HepG2 (cell line): ENCODE measurements at regions not wholly inside any gene's neighbourhood (a gene's known extent, or its start where the extent isn't known, plus 50 kb on each side); places are given as distances from the start of the nearest gene placed in this dataset.

Source experiments
- ATAC-seq: fragments of 200-7000 bp; cut with Tn5 transposase; 3 replicates; pipeline ENCODE4 v1.9.1; 2020; ENCODE audit warnings: mild to moderate bottlenecking, moderate library complexity
- BruUV-seq: library from RNA; stranded (reverse); fragments of 400-500 nt; replicated peaks from 2 replicates; lab custom pipeline; 2021; lab: Mats Ljungman, UMichigan
- CTCF ChIA-PET: fragments of 300-600 bp; formaldehyde crosslinking; extraction: SDS; loops from one replicate; lab custom pipeline; 2021; ENCODE audit warnings: low total read pairs, inconsistent platforms, low intra/inter-chr PET ratio; lab: Yijun Ruan, JAX
- POLR2A ChIA-PET: fragments of 350-600 bp; sonication (Branson Sonifier 250); formaldehyde crosslinking; loops from one replicate; lab custom pipeline; 2020; ENCODE audit warnings: antibody characterized with exemption, inconsistent platforms; lab: Yijun Ruan, JAX
- DNase-seq: peaks from one replicate; pipeline ENCODE4 v3.0.0-alpha.2; 2015; ENCODE audit warnings: low spot score
- FAIRE-seq: peaks from 3 replicates; lab custom pipeline; 2011; peaks lifted over from hg19 to GRCh38; lab: Jason Lieb, UNC
- H2AFZ ChIP-seq: one replicate; pipeline ENCODE4 v1.6.1; 2011; ENCODE audit warnings: low read length, inconsistent platforms
- H3K27ac ChIP-seq: fragments of 300-600 bp; 3 replicates; pipeline ENCODE4 v1.8.0; 2011; ENCODE audit warnings: mixed run types, mild to moderate bottlenecking, mixed read lengths, low read length, inconsistent platforms; ENCODE audit not compliant: insufficient read depth; ENCODE audit errors: extremely low read length
- H3K27me3 ChIP-seq, 2 experiments: fragments of 200-600 bp in 1 of 2; 2 replicates in 1 of 2; 3 replicates in 1 of 2; pipeline versions ENCODE4 v1.6.0 to v1.8.0; 2011; ENCODE audit warnings: low read length in 2 of 2, mild to moderate bottlenecking in 2 of 2, moderate library complexity in 2 of 2, inconsistent platforms in 1 of 2; ENCODE audit not compliant: insufficient read depth in 2 of 2, control insufficient read depth in 1 of 2
- H3K36me3 ChIP-seq, 2 experiments: fragments of 200-600 bp in 1 of 2; replicated peaks in 1 of 2; 2 replicates in 1 of 2; 3 replicates in 1 of 2; pipeline versions ENCODE4 v1.5.1 to v1.8.0; 2011; ENCODE audit warnings: low read length in 2 of 2, inconsistent platforms in 1 of 2; ENCODE audit not compliant: insufficient read depth in 2 of 2, control insufficient read depth in 1 of 2
- H3K4me1 ChIP-seq: 2 replicates; pipeline ENCODE4 v1.5.1; 2012; ENCODE audit warnings: low read length, inconsistent platforms; ENCODE audit not compliant: insufficient read depth
- H3K4me2 ChIP-seq: 2 replicates; pipeline ENCODE4 v1.6.0; 2011; ENCODE audit warnings: low read depth, low read length, inconsistent platforms
- H3K4me3 ChIP-seq, 3 experiments: fragments of 200-600 bp in 1 of 3; sonication (generic), shearing (Covaris generic) in 1 of 3; replicated peaks in 1 of 3; 2 replicates each; pipeline ENCODE4 v1.5.1; 2011 to 2016; ENCODE audit warnings: low read length in 3 of 3, inconsistent platforms in 2 of 3, low read depth in 2 of 3, mild to moderate bottlenecking in 2 of 3, control low read depth in 1 of 3, mixed read lengths in 1 of 3; ENCODE audit not compliant: insufficient read depth in 1 of 3
- H3K79me2 ChIP-seq: one replicate; pipeline ENCODE4 v1.6.1; 2011; ENCODE audit warnings: low read length, inconsistent platforms; ENCODE audit not compliant: insufficient read depth
- H3K9ac ChIP-seq: 2 replicates; pipeline ENCODE4 v1.6.0; 2011; ENCODE audit warnings: mild to moderate bottlenecking, low read depth, low read length, inconsistent platforms; ENCODE audit not compliant: insufficient read depth
- H3K9me3 ChIP-seq: 2 replicates; pipeline ENCODE4 v1.5.1; 2012; ENCODE audit warnings: mild to moderate bottlenecking, low read length
- H4K20me1 ChIP-seq: 2 replicates; pipeline ENCODE4 v1.6.0; 2011; ENCODE audit warnings: inconsistent platforms, mild to moderate bottlenecking, low read length, moderate library complexity; ENCODE audit not compliant: insufficient read depth
- ATF7 ChIP-seq, 2 experiments: fragments of 450-650 bp in 1 of 2; sonication (generic) in 1 of 2; formaldehyde crosslinking in 1 of 2; IDR thresholded peaks; 2 replicates each; pipeline versions ENCODE4 v1.4.0 to v1.6.1; 2016 to 2020; ENCODE audit warnings: antibody characterized with exemption in 1 of 2, mild to moderate bottlenecking in 1 of 2, missing genetic modification reagents in 1 of 2
- ERF ChIP-seq: IDR thresholded peaks from 2 replicates; pipeline ENCODE4 v1.6.1; 2018; ENCODE audit warnings: missing biosample characterization, missing genetic modification reagents
- FOSL2 ChIP-seq: sonication (generic); formaldehyde crosslinking; IDR thresholded peaks from 2 replicates; pipeline ENCODE4 v1.4.0; 2020; ENCODE audit warnings: missing genetic modification reagents
- MAFG ChIP-seq: sonication (generic); formaldehyde crosslinking; IDR thresholded peaks from 2 replicates; pipeline ENCODE4 v1.5.1; 2020; ENCODE audit warnings: mild to moderate bottlenecking, missing genetic modification reagents
- MTERF4 ChIP-seq: sonication (generic); formaldehyde crosslinking; IDR thresholded peaks from 2 replicates; pipeline ENCODE4 v1.8.0; 2023; ENCODE audit warnings: mild to moderate bottlenecking, missing genetic modification reagents
- REPIN1 ChIP-seq: sonication (generic); formaldehyde crosslinking; IDR thresholded peaks from 2 replicates; pipeline ENCODE4 v1.8.0; 2022; ENCODE audit warnings: missing genetic modification reagents, low read depth, mild to moderate bottlenecking, borderline replicate concordance
- STAG1 ChIP-seq: sonication (generic); formaldehyde crosslinking; IDR thresholded peaks from 2 replicates; pipeline ENCODE4 v1.4.0; 2020; ENCODE audit warnings: missing genetic modification reagents
- XRCC5 ChIP-seq: fragments of 200-400 bp; formaldehyde crosslinking; optimal IDR thresholded peaks from 2 replicates; pipeline ENCODE3; 2017; ENCODE audit warnings: mild to moderate bottlenecking, low read length
- ZNF235 ChIP-seq: sonication (generic); formaldehyde crosslinking; IDR thresholded peaks from 2 replicates; pipeline ENCODE4 v1.8.1; 2023; ENCODE audit warnings: mild to moderate bottlenecking, missing genetic modification reagents, borderline replicate concordance
- ZNF850 ChIP-seq: sonication (generic); formaldehyde crosslinking; conservative IDR thresholded peaks from 2 replicates; pipeline ENCODE4 v1.9.0; 2021; ENCODE audit warnings: mild to moderate bottlenecking, missing genetic modification reagents
- WGBS: methylation state at CpG from one replicate; pipeline ENCODE4 v1.1.6; 2017; ENCODE audit warnings: low lambda C conversion rate; 5-methylcytosine and 5-hydroxymethylcytosine counted together
- in situ Hi-C: cut with HindIII; loops from 2 replicates; pipeline ENCODE4 v1.10.0; 2017; ENCODE audit warnings: low pct_unique_long_range_greater_than_20kb; ENCODE audit not compliant: extremely low pct_ligation_motif_present
- intact Hi-C: fragments of 100-400 bp; cut with micrococcal nuclease; formaldehyde crosslinking; loops from one replicate; pipeline ENCODE4 v1.10.0; 2022; ENCODE audit not compliant: unreplicated experiment
- TF ChIP-seq, protein P1 (sequence below): sonication (generic); formaldehyde crosslinking; IDR thresholded peaks from 2 replicates; pipeline ENCODE4 v1.5.1; 2020; ENCODE audit warnings: missing genetic modification reagents, mild to moderate bottlenecking, borderline replicate concordance
- TF ChIP-seq, protein P2 (sequence below): sonication (generic); formaldehyde crosslinking; IDR thresholded peaks from 2 replicates; pipeline ENCODE4 v1.4.0; 2020; ENCODE audit warnings: missing genetic modification reagents, borderline replicate concordance
- TF ChIP-seq, protein P3 (sequence below): IDR thresholded peaks from 2 replicates; pipeline ENCODE4 v1.6.1; 2012; ENCODE audit warnings: low read depth, low read length, improper control_type of control experiment

- TF ChIP-seq ZNF235 (CRISPR knock-in tag) = no peak
- no peak for TF ChIP-seq MTERF4 (CRISPR knock-in tag)
- TF ChIP-seq ERF (CRISPR knock-in tag) = no peak
- TF ChIP-seq, protein P1, sequence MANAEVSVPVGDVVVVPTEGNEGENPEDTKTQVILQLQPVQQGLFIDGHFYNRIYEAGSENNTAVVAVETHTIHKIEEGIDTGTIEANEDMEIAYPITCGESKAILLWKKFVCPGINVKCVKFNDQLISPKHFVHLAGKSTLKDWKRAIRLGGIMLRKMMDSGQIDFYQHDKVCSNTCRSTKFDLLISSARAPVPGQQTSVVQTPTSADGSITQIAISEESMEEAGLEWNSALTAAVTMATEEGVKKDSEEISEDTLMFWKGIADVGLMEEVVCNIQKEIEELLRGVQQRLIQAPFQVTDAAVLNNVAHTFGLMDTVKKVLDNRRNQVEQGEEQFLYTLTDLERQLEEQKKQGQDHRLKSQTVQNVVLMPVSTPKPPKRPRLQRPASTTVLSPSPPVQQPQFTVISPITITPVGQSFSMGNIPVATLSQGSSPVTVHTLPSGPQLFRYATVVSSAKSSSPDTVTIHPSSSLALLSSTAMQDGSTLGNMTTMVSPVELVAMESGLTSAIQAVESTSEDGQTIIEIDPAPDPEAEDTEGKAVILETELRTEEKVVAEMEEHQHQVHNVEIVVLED = no peak
- TF ChIP-seq MAFG (CRISPR knock-in tag) = no peak
These were observed 59.3 kb upstream of the SLC2A12 start (continued) for GRCh38 chr6:134111726-134112125.

DNA sequence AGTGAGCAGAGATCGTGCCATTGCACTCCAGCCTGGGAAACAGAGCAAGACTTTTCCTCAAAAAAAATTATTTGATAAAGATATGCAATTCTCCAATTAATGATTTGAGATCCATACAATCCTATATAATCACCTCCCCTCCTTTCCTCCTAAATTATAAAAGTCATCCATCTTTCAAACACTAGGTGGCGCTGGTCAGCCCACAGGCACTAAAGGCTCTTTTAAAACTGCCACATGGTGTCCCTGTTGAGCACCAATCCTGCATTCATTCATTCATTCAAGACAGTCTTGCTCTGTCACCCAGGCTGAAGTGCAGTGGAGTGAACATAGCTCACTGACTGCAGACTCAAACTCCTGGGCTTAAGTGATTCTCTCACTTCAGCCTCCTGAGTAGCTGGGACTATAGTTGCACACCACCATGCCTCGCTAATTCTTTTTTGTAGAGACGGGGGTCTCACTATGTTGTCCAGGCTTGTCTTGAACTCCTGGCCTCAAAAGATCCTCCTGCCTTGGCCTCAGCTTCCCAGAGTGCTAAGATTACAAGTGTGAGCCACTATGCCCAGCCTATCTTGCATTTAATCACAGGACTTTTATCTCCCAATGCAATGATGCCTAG, 58.7 kb upstream of the SLC2A12 start:
- BruUV-seq = no TSS peak
- CTCF ChIA-PET = interaction anchor here (0.5 to 2.4 kb wide), 6 partner anchors 12 to 830 kb away, joined by 3 to 19 read pairs (median 10); no protein-coding TSS in a partner anchor
- WGBS = 52% methylated on average over 4 of the region's 4 CpGs
- FAIRE-seq (peak; percentile 53), ATAC-seq (peak; percentile 57), DNase-seq (peak; percentile 82)
- in situ Hi-C loops (no loop called here), intact Hi-C loops (loop anchor here (1.0 kb wide), 2 partner anchors 712 to 829 kb away; no protein-coding TSS in a partner anchor)
- no peaks in the 10 kb centered on the region for H3K4me1 ChIP-seq
- H3K9me3 ChIP-seq = no peaks in the 10 kb centered on the region
- POLR2A ChIA-PET = no interaction called here
- H3K27me3 ChIP-seq = peaks cover 0 to 11% of the 10 kb centered on the region in 2 experiments; a peak in 1 of 5 replicates
- H2AFZ ChIP-seq = no peak overlapping the region
- H4K20me1 ChIP-seq = no peaks in the 10 kb centered on the region
- no peak overlapping the region for H3K9ac ChIP-seq
- H3K27ac ChIP-seq = no peak overlapping the region
- H3K36me3 ChIP-seq = no peaks in the 10 kb centered on the region
- no peak overlapping the region for H3K4me3 ChIP-seq
- no peaks in the 10 kb centered on the region for H3K79me2 ChIP-seq
- no peak overlapping the region for H3K4me2 ChIP-seq
- TF ChIP-seq ZNF850 (CRISPR knock-in tag) (no peak), REPIN1 (CRISPR knock-in tag) (peak; percentile 41; the same call in 1 of the 2 replicates), FOSL2 (peak; percentile 25; the same call in 1 of the 2 replicates), XRCC5 (peak; percentile 63), ATF7 (IDR thresholded peaks at IDR 0.05) (no peak), ATF7 (CRISPR knock-in tag; IDR thresholded peaks at IDR 0.05) (no peak), STAG1 (CRISPR knock-in tag) (peak; percentile 67)
- TF ChIP-seq, protein P2, sequence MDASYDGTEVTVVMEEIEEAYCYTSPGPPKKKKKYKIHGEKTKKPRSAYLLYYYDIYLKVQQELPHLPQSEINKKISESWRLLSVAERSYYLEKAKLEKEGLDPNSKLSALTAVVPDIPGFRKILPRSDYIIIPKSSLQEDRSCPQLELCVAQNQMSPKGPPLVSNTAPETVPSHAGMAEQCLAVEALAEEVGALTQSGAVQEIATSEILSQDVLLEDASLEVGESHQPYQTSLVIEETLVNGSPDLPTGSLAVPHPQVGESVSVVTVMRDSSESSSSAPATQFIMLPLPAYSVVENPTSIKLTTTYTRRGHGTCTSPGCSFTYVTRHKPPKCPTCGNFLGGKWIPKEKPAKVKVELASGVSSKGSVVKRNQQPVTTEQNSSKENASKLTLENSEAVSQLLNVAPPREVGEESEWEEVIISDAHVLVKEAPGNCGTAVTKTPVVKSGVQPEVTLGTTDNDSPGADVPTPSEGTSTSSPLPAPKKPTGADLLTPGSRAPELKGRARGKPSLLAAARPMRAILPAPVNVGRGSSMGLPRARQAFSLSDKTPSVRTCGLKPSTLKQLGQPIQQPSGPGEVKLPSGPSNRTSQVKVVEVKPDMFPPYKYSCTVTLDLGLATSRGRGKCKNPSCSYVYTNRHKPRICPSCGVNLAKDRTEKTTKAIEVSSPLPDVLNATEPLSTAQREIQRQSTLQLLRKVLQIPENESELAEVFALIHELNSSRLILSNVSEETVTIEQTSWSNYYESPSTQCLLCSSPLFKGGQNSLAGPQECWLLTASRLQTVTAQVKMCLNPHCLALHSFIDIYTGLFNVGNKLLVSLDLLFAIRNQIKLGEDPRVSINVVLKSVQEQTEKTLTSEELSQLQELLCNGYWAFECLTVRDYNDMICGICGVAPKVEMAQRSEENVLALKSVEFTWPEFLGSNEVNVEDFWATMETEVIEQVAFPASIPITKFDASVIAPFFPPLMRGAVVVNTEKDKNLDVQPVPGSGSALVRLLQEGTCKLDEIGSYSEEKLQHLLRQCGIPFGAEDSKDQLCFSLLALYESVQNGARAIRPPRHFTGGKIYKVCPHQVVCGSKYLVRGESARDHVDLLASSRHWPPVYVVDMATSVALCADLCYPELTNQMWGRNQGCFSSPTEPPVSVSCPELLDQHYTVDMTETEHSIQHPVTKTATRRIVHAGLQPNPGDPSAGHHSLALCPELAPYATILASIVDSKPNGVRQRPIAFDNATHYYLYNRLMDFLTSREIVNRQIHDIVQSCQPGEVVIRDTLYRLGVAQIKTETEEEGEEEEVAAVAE (CRISPR knock-in tag) = no peak
- TF ChIP-seq, protein P3, sequence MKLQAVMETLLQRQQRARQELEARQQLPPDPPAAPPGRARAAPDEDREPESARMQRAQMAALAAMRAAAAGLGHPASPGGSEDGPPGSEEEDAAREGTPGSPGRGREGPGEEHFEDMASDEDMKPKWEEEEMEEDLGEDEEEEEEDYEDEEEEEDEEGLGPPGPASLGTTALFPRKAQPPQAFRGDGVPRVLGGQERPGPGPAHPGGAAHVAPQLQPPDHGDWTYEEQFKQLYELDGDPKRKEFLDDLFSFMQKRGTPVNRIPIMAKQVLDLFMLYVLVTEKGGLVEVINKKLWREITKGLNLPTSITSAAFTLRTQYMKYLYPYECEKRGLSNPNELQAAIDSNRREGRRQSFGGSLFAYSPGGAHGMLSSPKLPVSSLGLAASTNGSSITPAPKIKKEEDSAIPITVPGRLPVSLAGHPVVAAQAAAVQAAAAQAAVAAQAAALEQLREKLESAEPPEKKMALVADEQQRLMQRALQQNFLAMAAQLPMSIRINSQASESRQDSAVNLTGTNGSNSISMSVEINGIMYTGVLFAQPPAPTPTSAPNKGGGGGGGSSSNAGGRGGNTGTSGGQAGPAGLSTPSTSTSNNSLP = peak; percentile 74
